Stimulated activated CD4-positive, alpha-beta T cell treated with anti-CD3 and anti-CD28 coated beads, Interleukin-2, amount 100 ng/mL, for 4 hours (primary cell): ENCODE measurements at regions not wholly inside any gene's neighbourhood (a gene's known extent, or its start where the extent isn't known, plus 50 kb on each side); places are given as distances from the start of the nearest gene placed in this dataset.
"Not testable (repeated sequence)": the region's sequence is repeated elsewhere in the genome, so short reads cannot be mapped to it uniquely, and the experiment has no call there.

ENCODE experiments used
- DNase-seq: peaks from one replicate; pipeline ENCODE4 v3.0.0-alpha.2; 2020; ENCODE audit warnings: low read depth

DNA sequence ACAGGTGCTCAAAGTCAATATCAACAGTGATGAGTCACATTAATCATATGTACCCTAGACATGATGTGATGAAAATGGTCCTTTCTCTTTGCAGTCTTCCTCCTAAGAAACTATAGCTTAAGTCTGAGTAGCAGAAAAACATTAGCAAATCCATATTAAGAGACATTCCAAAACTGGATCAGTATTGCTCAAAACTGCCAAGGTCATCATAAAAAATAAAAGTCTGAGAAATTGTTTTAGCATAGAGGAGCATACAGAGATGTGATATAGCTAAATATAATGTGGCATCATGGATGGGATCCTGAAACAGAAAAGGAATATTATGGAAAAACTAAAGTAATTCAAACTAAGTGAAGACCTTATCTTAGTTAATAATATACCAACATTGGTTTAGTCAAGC lies 1316.1 kb downstream of the SUCLG1 start:
- DNase-seq: no peak

GRCh38 chr2:83115606-83116005 lies 1343.5 kb downstream of the SUCLG1 start:
- no peak for DNase-seq

- no peak for DNase-seq
Measured at GRCh38 chr2:83115155-83115554, 1343.9 kb downstream of the SUCLG1 start.

DNA sequence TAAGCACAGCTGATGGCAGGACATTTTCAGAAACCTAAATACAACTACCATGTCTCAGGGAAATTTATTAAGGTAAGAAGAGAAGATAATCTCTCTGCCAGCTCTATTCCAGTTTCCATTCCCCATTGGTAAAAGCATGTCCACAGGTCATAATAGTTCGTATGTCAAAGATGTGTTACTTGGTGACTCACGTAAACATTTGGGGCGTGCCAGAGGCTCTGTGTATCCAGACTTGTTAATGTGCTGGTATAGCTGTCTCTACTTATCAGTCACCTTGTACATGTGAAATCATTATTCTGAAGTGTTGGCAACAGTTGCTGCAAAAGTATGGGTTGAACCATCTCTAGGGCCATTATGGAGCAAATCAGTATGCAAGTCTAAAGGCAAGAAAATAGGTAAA lies 1345.1 kb downstream of the SUCLG1 start:
- DNase-seq: no peak

DNA sequence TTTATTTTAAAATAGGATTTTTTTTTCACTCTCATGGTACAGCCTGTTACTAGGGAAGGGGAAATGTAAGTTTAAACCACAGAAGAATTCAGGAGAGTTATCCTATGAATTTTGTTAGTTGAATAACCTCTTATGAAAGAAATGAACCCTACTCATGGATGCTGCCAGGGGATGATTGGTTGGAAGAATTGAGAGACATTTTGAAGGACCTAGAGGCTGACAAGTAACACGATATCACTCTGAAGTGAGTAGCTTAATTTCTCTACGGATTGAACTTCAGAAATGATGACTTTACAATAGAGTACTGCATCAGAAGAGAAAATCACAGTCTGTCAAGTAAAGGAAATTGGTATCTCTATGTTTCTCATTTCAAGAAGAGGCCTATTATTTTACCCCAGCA lies 1346.2 kb downstream of the SUCLG1 start:
- no peak for DNase-seq

DNA sequence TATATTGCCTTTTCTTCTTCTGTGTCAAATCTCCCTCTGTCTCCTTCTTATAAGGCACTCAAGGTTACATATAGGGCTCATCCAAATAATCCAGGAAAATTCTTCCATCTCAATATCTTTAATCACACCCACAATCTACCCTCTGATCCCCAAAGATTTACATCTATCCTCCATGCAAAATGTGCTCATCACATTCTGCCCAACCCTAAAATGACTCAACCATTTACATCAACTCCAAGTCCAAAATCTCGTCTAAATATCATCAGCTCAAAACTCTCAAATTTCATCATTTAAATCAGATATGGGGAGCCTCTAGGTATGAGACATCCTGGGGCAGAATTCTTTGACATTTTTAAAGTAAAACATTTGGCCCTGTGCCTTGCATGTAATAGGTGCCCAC lies 1349.8 kb downstream of the SUCLG1 start:
- DNase-seq: no peak

- no peak for DNase-seq
Measured at GRCh38 chr2:83106853-83107252, 1352.2 kb downstream of the SUCLG1 start.

DNA sequence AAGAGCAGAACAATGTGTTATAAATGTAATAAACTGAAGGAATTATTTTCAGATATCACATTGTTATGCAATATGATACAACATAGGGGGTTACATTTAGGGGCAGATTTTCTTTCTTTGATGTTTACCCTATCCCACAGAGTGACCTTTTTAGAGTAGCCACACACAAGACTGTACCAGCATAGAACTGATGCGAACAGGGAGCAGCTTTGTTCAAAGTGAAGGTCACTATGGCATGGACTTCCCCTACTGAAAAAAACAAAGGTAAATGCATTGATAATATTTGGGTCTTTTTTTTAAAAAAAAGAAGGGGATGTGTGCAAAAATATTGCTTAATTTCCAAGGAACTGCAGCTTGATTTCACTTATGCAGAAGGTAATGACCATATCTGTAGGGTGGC lies 1354.9 kb downstream of the SUCLG1 start:
- DNase-seq: no peak

DNA sequence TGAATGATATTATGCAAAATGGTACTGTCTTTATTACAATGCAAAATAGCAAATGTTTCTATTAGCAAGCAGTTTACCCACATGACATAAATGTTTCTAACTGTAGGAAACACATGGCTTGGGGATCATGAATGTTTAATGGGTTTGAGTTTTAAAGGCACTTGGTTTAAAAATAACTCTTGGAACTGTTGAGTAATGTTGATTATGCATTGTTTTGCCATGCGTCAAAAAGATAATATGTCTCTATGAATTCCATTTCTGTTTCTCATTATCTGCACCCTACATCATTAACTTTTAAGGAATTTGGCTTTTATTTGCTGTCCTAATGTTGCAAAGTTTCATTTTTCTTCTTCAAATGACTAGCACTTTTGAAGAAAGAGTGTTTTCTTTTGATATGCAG lies 1355.5 kb downstream of the SUCLG1 start:
- DNase-seq: no peak

- not testable (repeated sequence) for DNase-seq
Measured at GRCh38 chr2:83089051-83089450, 1370.0 kb downstream of the SUCLG1 start.

GRCh38 chr2:83085869-83086268 lies 1373.2 kb downstream of the SUCLG1 start:
- DNase-seq: no peak

GRCh38 chr2:83081826-83082690 lies 1377.0 kb downstream of the SUCLG1 start:
- DNase-seq: no peak

- DNase-seq: no peak
Measured at GRCh38 chr2:83079007-83079406, 1380.1 kb downstream of the SUCLG1 start.

DNA sequence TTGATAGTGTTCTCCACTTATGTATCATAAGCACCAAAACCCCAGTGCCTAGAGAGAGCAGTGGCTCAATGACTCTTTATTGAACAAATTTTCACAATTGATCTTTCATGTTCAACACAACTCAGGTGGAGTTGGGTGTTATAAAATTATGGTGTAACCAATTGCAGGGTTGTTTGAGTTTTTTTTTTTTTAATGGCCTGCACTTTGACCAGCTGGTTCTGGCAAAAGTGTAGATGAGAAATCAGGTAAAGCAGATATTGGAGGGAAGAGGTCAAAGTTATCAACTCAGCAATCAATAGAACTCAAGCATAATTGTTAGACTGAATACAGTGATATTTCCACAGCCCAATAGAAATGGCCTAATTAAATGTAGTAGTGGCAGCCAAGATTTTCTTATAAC lies 1386.3 kb downstream of the SUCLG1 start:
- DNase-seq: no peak

GRCh38 chr2:83071914-83072313 lies 1387.2 kb downstream of the SUCLG1 start:
- no peak for DNase-seq

- no peak for DNase-seq
Measured at GRCh38 chr2:83071352-83071751, 1387.7 kb downstream of the SUCLG1 start.

DNA sequence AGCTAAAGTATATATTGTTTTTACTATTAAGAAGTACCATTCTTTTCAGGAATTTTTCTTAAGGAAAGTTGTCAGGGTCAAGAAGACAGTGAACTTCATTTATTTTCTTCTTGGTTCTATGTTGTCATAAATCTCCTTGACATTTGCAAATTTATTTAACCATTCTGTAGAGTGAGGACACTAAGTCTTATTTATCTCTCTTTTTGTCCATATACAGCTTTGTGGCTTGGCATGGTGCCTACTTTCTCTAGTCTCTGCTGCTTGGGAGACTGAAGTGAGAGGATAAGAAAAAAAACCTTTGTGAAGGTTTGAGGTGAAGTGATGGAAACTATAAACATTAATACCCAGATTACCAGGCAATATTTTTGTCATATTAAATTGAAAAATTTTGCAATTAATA lies 1389.4 kb downstream of the SUCLG1 start:
- DNase-seq: no peak

DNA sequence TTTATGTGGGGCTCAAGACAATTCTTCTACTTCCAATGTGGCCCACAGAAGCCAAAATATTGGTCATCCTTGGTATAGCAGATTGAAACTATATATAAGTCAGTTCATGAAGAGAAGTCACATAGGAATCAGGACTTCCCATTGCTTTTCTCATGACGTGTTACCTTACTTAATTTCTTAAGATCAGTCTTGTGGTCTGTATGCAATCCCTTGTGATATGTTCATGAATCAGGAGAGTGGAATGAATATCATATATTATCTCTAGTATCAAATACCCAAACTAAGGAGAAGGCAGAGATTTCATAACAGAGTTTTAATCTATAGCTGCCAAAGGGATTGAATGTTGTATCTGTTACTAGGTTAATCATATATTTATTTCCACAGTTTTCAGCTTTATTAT lies 1390.4 kb downstream of the SUCLG1 start:
- no peak for DNase-seq

GRCh38 chr2:83067947-83068346 lies 1391.1 kb downstream of the SUCLG1 start:
- no peak for DNase-seq

- no peak for DNase-seq
Measured at GRCh38 chr2:83063933-83064332, 1395.1 kb downstream of the SUCLG1 start.

DNA sequence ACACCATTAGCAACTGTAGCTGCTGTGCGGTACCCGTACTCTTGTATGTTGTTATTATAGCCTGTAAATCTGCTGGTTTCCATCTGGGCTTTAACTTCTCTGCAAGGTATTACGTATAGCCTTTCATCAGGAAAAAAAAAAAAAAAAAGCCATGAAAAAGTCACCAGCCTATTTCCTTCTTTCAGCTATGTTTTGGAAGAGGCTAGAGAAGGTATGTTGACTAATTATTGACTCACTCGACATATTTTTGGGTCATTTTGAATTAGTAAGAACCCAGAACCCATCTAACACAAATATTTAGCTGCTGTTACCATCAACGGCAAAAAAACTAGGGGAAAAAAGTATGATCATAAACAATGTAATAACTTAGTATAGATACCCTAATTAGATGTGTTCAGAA lies 1395.6 kb downstream of the SUCLG1 start:
- no peak for DNase-seq

DNA sequence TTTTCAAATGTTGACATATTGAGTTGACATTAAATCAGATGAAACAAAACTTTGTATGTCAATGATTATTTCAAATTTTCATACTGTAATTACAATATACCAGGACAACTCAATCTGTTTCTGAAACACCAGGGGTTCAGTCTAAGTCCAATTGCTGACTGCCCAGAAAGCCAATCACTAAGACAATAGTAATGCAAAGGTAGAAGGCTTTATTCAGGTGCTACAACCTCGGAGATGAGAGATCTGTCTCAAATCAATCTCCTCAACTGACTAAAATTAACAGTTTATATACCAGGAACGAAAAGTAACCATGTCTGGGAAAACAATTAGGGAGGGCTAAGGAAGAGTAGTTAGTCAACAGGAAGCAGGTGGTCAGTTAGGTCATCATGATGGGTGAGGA lies 1400.4 kb downstream of the SUCLG1 start:
- no peak for DNase-seq

GRCh38 chr2:83055376-83056010 lies 1403.6 kb downstream of the SUCLG1 start:
- DNase-seq: no peak

GRCh38 chr2:83054751-83055150 lies 1404.3 kb downstream of the SUCLG1 start:
- DNase-seq: no peak
